ENCODE measurements at regions not wholly inside any gene's neighbourhood (a gene's known extent, or its start where the extent isn't known, plus 50 kb on each side); places are given as distances from the start of the nearest gene placed in this dataset.

- peaks cover 7 to 11% (median 9%) of the 10 kb centered on the region in 3 donors for H3K27me3 Mint-ChIP-seq (ENCODE audit: low read depth in 3 of 3)
- Histone ChIP-seq H2AFZ (ENCODE audit: insufficient read depth, low read depth, low read length, poor library complexity, severe bottlenecking) (no peak overlapping the region), H4K20me1 (ENCODE audit: insufficient read depth, low read length) (no peaks in the 10 kb centered on the region), H3K4me1 (ENCODE audit: control insufficient read depth in 1 of 2, insufficient read depth in 2 of 2, low read length in 2 of 2) (peaks cover 7% of the 10 kb centered on the region in 2 donors), H3K79me2 (ENCODE audit: insufficient read depth, low read length) (no peaks in the 10 kb centered on the region), H3K27ac (ENCODE audit: low read depth in 1 of 2, low read length in 2 of 2) (no peak overlapping the region), H3K4me3 (replicated peaks in 1 of 3; ENCODE audit: low read depth in 2 of 3, low read length in 3 of 3) (no peak overlapping the region), H3K9me3 (replicated peaks in 1 of 2; ENCODE audit: control insufficient read depth in 1 of 2, insufficient read depth in 1 of 2, low read length in 2 of 2) (no peaks in the 10 kb centered on the region), H3K27me3 (ENCODE audit: control insufficient read depth in 2 of 2, insufficient read depth in 2 of 2, low read length in 2 of 2) (peaks cover 0 to 4% of the 10 kb centered on the region in 2 donors), H3K36me3 (replicated peaks in 1 of 2; ENCODE audit: control insufficient read depth in 1 of 2, insufficient read depth in 2 of 2, low read length in 2 of 2) (no peaks in the 10 kb centered on the region), H3K4me2 (replicated peaks; ENCODE audit: extremely low read depth, low read length, poor library complexity, severe bottlenecking) (no peak overlapping the region), H3K9ac (ENCODE audit: insufficient read depth, low read length, poor library complexity, severe bottlenecking) (no peak overlapping the region)
- no peak overlapping the region for H3K4me3 Mint-ChIP-seq
- H3K27ac Mint-ChIP-seq: no peak overlapping the region
- H3K4me1 Mint-ChIP-seq: peaks cover 14% of the 10 kb centered on the region
- H3K9me3 Mint-ChIP-seq: peaks cover 0 to 3% (median 1%) of the 10 kb centered on the region in 7 donors
- TF ChIP-seq CTCF (IDR thresholded peaks at IDR 0.05): no peak
- intact Hi-C loops (cut with micrococcal nuclease): no loop called here
- no peak for DNase-seq
- no peaks in the 10 kb centered on the region for H3K36me3 Mint-ChIP-seq
- WGBS (ENCODE audit: insufficient coverage): no CpG with 5 or more reads among the region's 3 CpGs
Measured at GRCh38 chr4:24655326-24655725, 71.0 kb upstream of the DHX15 start.

- no peak overlapping the region for H3K4me3 ChIP-seq (replicated peaks in 1 of 3; ENCODE audit: low read depth in 2 of 3, low read length in 3 of 3)
- no peaks in the 10 kb centered on the region for H3K79me2 ChIP-seq (ENCODE audit: insufficient read depth, low read length)
- no peak overlapping the region for H3K4me2 ChIP-seq (replicated peaks; ENCODE audit: extremely low read depth, low read length, poor library complexity, severe bottlenecking)
- Mint-ChIP-seq H3K9me3 (peaks cover 0 to 3% (median 1%) of the 10 kb centered on the region in 7 donors), H3K36me3 (no peaks in the 10 kb centered on the region), H3K4me3 (no peak overlapping the region), H3K27me3 (ENCODE audit: low read depth in 3 of 3) (peaks cover 7 to 11% (median 9%) of the 10 kb centered on the region in 3 donors), H3K27ac (no peak overlapping the region), H3K4me1 (peaks cover 14% of the 10 kb centered on the region)
- no peak for DNase-seq
- WGBS (ENCODE audit: insufficient coverage): no CpG with 5 or more reads among the region's 4 CpGs
- no peaks in the 10 kb centered on the region for H3K9me3 ChIP-seq (replicated peaks in 1 of 2; ENCODE audit: control insufficient read depth in 1 of 2, insufficient read depth in 1 of 2, low read length in 2 of 2)
- intact Hi-C loops (cut with micrococcal nuclease): no loop called here
- H3K36me3 ChIP-seq (replicated peaks in 1 of 2; ENCODE audit: control insufficient read depth in 1 of 2, insufficient read depth in 2 of 2, low read length in 2 of 2): no peaks in the 10 kb centered on the region
- TF ChIP-seq CTCF (IDR thresholded peaks at IDR 0.05): no peak
- no peaks in the 10 kb centered on the region for H4K20me1 ChIP-seq (ENCODE audit: insufficient read depth, low read length)
- peaks cover 7% of the 10 kb centered on the region in 2 donors for H3K4me1 ChIP-seq (ENCODE audit: control insufficient read depth in 1 of 2, insufficient read depth in 2 of 2, low read length in 2 of 2)
- H3K27me3 ChIP-seq (ENCODE audit: control insufficient read depth in 2 of 2, insufficient read depth in 2 of 2, low read length in 2 of 2): peaks cover 0 to 4% of the 10 kb centered on the region in 2 donors
- no peak overlapping the region for H3K9ac ChIP-seq (ENCODE audit: insufficient read depth, low read length, poor library complexity, severe bottlenecking)
- no peak overlapping the region for H2AFZ ChIP-seq (ENCODE audit: insufficient read depth, low read depth, low read length, poor library complexity, severe bottlenecking)
- no peak overlapping the region for H3K27ac ChIP-seq (ENCODE audit: low read depth in 1 of 2, low read length in 2 of 2)
Measured at GRCh38 chr4:24655971-24656370, 71.6 kb upstream of the DHX15 start.
